Esophagus squamous epithelium (tissue), 5 donors: ENCODE measurements at regions not wholly inside any gene's neighbourhood (a gene's known extent, or its start where the extent isn't known, plus 50 kb on each side); places are given as distances from the start of the nearest gene placed in this dataset.

ENCODE experiments used
- DNase-seq: peaks from one replicate; lab custom pipeline; 2025; lab: John Stamatoyannopoulos, UW
- H3K27ac ChIP-seq, 4 donors: fragments of 200-600 bp; sonication (generic); one replicate each; pipeline ENCODE4 v1.5.1; 2016 to 2019; ENCODE audit warnings: mild to moderate bottlenecking in 1 of 4
- H3K27me3 ChIP-seq, 4 donors: fragments of 200-600 bp; sonication (generic); 1 replicate in 3 of 4; 2 replicates in 1 of 4; pipeline versions ENCODE4 v1.5.1 to v1.6.0; 2017 to 2021; ENCODE audit warnings: antibody characterized with exemption in 1 of 4
- H3K36me3 ChIP-seq, 3 donors: fragments of 200-600 bp; sonication (generic); one replicate each; pipeline ENCODE4 v1.5.1; 2016 to 2019
- H3K4me1 ChIP-seq, 3 donors: fragments of 200-600 bp; sonication (generic); one replicate each; pipeline ENCODE4 v1.5.1; 2017 to 2019
- H3K4me3 ChIP-seq, 4 donors: fragments of 200-600 bp; sonication (generic); 1 replicate in 3 of 4; 2 replicates in 1 of 4; pipeline ENCODE4 v1.5.1; 2016 to 2019; ENCODE audit warnings: mild to moderate bottlenecking in 2 of 4, moderate library complexity in 1 of 4
- H3K9me3 ChIP-seq, 3 donors: fragments of 200-600 bp; sonication (generic); one replicate each; pipeline ENCODE4 v1.5.1; 2016 to 2019
- CTCF ChIP-seq, 6 experiments: fragments of 450-650 bp in 4 of 6; fragments of 200-600 bp in 2 of 6; sonication (generic) in 2 of 6; IDR thresholded peaks; one replicate each; pipeline ENCODE4 v1.5.1; 2016 to 2019; ENCODE audit warnings: antibody characterized with exemption in 6 of 6, mild to moderate bottlenecking in 4 of 6, moderate library complexity in 4 of 6
- POLR2A ChIP-seq, 4 donors: fragments of 450-650 bp; IDR thresholded peaks; one replicate each; pipeline ENCODE4 v1.6.1; 2017; ENCODE audit warnings: antibody characterized with exemption in 4 of 4, mild to moderate bottlenecking in 4 of 4, moderate library complexity in 3 of 4
- WGBS, 2 donors: methylation state at CpG; one replicate each; pipeline ENCODE4 v1.1.5; 2018; 5-methylcytosine and 5-hydroxymethylcytosine counted together
- intact Hi-C: fragments of 100-400 bp; cut with DNase I; formaldehyde crosslinking; loops from one replicate; pipeline ENCODE4 v1.15.0; 2022
- donor health status: DM: yes; HTN: yes; CAD: no.

- H3K27me3 ChIP-seq, result no peaks in the 10 kb centered on the region
Measured at GRCh38 chr16:80436510-80436909, 104.3 kb upstream of the DYNLRB2 start.

GRCh38 chr16:80433623-80434022, 107.2 kb upstream of the DYNLRB2 start:
- H3K27me3 ChIP-seq, result no peaks in the 10 kb centered on the region
- H3K27ac ChIP-seq, result no peak overlapping the region
- H3K4me1 ChIP-seq, result no peaks in the 10 kb centered on the region
- WGBS, 2 donors, result 39 to 49% methylated on average over 2 of the region's 2 CpGs
- H3K36me3 ChIP-seq, result no peaks in the 10 kb centered on the region
- H3K9me3 ChIP-seq, result no peaks in the 10 kb centered on the region
- no peak for DNase-seq
- intact Hi-C loops, result no loop called here
- TF ChIP-seq CTCF (IDR thresholded peaks at IDR 0.05) (no peak), POLR2A (IDR thresholded peaks at IDR 0.05) (no peak)
- H3K4me3 ChIP-seq, result no peak overlapping the region

More at GRCh38 chr16:80436510-80436909, 104.3 kb upstream of the DYNLRB2 start:
- Histone ChIP-seq H3K4me3 (no peak overlapping the region), H3K9me3 (no peaks in the 10 kb centered on the region), H3K4me1 (no peaks in the 10 kb centered on the region), H3K36me3 (no peaks in the 10 kb centered on the region), H3K27ac (no peak overlapping the region)
- intact Hi-C loops, result no loop called here
- no peak for DNase-seq
- TF ChIP-seq CTCF (IDR thresholded peaks at IDR 0.05), result no peak
- no peak for TF ChIP-seq POLR2A (IDR thresholded peaks at IDR 0.05)

GRCh38 chr16:80427795-80428194, 113.0 kb upstream of the DYNLRB2 start:
- intact Hi-C loops, result no loop called here
- 79 to 82% methylated on average over 2 of the region's 2 CpGs for WGBS, 2 donors
- no peaks in the 10 kb centered on the region for H3K9me3 ChIP-seq

GRCh38 chr16:80418517-80419355, 122.1 kb upstream of the DYNLRB2 start:
- no peak overlapping the region for H3K27ac ChIP-seq
- DNase-seq, result no peak
- intact Hi-C loops, result no loop called here
- no peak overlapping the region for H3K4me3 ChIP-seq
- H3K4me1 ChIP-seq, result no peaks in the 10 kb centered on the region
- 86 to 90% methylated on average over 7 to 8 of the region's 8 CpGs for whole genome bisulfite sequencing, 2 donors
- TF ChIP-seq CTCF (IDR thresholded peaks at IDR 0.05) (no peak), POLR2A (IDR thresholded peaks at IDR 0.05) (no peak)
- no peaks in the 10 kb centered on the region for H3K9me3 ChIP-seq
- no peaks in the 10 kb centered on the region for H3K27me3 ChIP-seq
- H3K36me3 ChIP-seq, result no peaks in the 10 kb centered on the region

More at GRCh38 chr16:80427795-80428194, 113.0 kb upstream of the DYNLRB2 start:
- Histone ChIP-seq H3K4me3 (no peak overlapping the region), H3K4me1 (no peaks in the 10 kb centered on the region), H3K27ac (no peak overlapping the region), H3K27me3 (no peaks in the 10 kb centered on the region), H3K36me3 (no peaks in the 10 kb centered on the region)
- DNase-seq, result no peak
- no peak for TF ChIP-seq CTCF (IDR thresholded peaks at IDR 0.05)
- no peak for TF ChIP-seq POLR2A (IDR thresholded peaks at IDR 0.05)

GRCh38 chr16:80417706-80418271, 123.0 kb upstream of the DYNLRB2 start:
- H3K4me3 ChIP-seq, result no peak overlapping the region
- intact Hi-C loops, result no loop called here
- TF ChIP-seq POLR2A (IDR thresholded peaks at IDR 0.05) (no peak), CTCF (IDR thresholded peaks at IDR 0.05) (no peak)
- H3K27ac ChIP-seq, result no peak overlapping the region
- H3K36me3 ChIP-seq, result no peaks in the 10 kb centered on the region
- H3K4me1 ChIP-seq, result no peaks in the 10 kb centered on the region
- no peak for DNase-seq
- H3K9me3 ChIP-seq, result no peaks in the 10 kb centered on the region
- WGBS, 2 donors, result 74 to 77% methylated on average over 4 of the region's 4 CpGs
- H3K27me3 ChIP-seq, result no peaks in the 10 kb centered on the region
